ENCODE measurements at regions not wholly inside any gene's neighbourhood (a gene's known extent, or its start where the extent isn't known, plus 50 kb on each side); places are given as distances from the start of the nearest gene placed in this dataset.
A peak's percentile ranks its signal among the peaks of the same experiment; 100 is the strongest.

DNA sequence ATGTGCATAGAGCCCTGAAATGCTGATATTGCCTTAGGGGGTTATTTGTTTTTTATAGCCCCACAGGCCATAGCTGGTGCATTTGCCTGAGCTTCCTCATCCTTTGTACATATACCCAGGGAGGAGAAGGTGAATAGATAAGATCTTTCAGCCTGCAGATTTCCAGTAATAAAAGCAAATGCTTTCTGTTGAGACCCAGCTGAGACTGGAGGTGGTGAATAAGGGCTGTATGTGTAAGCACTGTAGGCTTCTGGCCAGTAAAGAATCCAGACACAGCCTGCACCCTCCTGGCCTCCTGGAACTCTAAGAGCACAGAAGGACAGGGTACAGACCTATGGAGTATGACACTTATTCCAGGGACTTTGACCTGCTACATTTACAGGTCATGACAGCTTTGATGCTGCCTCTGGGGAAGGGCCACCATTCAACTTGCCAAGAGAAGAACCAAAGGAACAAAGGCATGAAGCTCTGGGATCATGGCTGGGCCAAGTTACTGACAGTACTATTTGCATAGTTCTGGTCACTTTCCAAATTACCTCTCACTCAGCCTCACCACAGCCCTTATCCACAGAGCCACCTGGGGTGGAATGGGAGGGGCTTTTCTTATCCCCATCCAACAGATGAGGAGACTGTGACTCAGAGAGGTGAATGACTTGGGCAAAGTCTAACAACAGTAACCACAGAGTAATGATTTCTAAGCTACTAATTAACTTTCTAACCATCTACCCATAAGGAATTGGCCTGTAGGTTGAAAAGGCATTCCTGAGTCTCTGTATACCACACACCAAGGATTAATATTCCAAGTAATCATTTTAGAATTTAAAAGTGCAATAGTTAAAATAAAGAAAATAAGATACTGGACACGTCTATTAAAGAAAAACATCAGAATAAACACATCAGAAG, 604.5 kb upstream of the KLF4 start:
- Histone ChIP-seq H3K36me3 (no peaks in the 10 kb centered on the region), H3K9me3 (no peaks in the 10 kb centered on the region), H3K27ac (no peak overlapping the region), H3K4me3 (no peak overlapping the region), H3K4me1 (peaks cover 0 to 9% (median 0%) of the 10 kb centered on the region in 4 donors), H3K27me3 (no peaks in the 10 kb centered on the region)
- WGBS (ENCODE audit: insufficient coverage, low coverage, low lambda C conversion rate, missing lambda C conversion rate), result 55% methylated on average over 1 of the region's 1 CpG
- TF ChIP-seq POLR2A (IDR thresholded peaks at IDR 0.05), result no peak
- TF ChIP-seq, protein P1, sequence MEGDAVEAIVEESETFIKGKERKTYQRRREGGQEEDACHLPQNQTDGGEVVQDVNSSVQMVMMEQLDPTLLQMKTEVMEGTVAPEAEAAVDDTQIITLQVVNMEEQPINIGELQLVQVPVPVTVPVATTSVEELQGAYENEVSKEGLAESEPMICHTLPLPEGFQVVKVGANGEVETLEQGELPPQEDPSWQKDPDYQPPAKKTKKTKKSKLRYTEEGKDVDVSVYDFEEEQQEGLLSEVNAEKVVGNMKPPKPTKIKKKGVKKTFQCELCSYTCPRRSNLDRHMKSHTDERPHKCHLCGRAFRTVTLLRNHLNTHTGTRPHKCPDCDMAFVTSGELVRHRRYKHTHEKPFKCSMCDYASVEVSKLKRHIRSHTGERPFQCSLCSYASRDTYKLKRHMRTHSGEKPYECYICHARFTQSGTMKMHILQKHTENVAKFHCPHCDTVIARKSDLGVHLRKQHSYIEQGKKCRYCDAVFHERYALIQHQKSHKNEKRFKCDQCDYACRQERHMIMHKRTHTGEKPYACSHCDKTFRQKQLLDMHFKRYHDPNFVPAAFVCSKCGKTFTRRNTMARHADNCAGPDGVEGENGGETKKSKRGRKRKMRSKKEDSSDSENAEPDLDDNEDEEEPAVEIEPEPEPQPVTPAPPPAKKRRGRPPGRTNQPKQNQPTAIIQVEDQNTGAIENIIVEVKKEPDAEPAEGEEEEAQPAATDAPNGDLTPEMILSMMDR (IDR thresholded peaks at IDR 0.05), result no peak
- intact Hi-C loops (cut with DNase I), result no loop called here
- DNase-seq (peak in 1 of 3 donors; percentile 65), ATAC-seq (peak; percentile 77 to 97 (median 94))

DNA sequence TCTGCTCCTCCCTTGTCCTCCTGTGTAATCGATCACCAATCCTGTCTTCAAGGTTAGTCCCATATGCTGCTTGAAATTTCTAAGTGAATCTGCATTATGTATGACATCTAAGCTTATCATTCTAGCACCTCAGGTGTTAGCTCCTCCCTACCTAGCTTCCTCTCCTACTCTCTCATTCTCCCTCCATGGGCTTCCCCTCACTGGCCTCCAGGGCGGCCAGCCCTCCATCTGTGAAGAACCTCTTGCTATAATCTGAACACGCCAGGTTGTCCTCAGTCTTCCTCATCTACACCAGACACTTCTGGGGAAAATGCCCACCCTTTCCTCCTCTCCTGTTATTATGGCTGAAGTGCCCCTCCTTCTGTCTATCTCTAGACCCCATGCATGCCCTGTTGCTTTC, 599.3 kb upstream of the KLF4 start:
- TF ChIP-seq, protein P1 (IDR thresholded peaks at IDR 0.05), result no peak
- TF ChIP-seq POLR2A (IDR thresholded peaks at IDR 0.05), result no peak
- DNase-seq (no peak), ATAC-seq (no peak)
- peaks cover 0 to 9% (median 0%) of the 10 kb centered on the region in 4 donors for H3K4me1 ChIP-seq
- no peak overlapping the region for H3K27ac ChIP-seq
- 88% methylated on average over 3 of the region's 3 CpGs for WGBS (ENCODE audit: insufficient coverage, low coverage, low lambda C conversion rate, missing lambda C conversion rate)
- H3K4me3 ChIP-seq, result no peak overlapping the region
- H3K9me3 ChIP-seq, result no peaks in the 10 kb centered on the region
- H3K36me3 ChIP-seq, result no peaks in the 10 kb centered on the region
- intact Hi-C loops (cut with DNase I), result no loop called here
- H3K27me3 ChIP-seq, result no peaks in the 10 kb centered on the region

DNA sequence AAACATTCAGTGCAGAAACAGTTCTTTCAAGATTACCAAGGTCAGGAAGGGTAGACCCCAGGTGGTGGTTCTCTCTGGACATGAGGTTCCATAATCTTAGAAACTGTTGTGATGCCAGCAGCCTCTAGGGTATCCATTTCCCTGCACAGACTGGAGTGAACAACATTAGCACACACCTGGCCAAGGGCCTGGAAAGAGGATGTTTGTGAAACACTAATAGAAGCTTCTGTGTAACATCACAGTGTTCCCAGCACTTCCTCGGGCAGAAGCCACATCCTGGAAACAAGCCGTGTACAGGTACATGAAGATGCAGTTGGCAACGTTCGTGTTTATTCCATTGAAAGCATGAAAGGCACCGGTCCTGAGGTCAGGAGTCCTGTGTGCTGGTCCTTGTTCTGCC, 598.2 kb upstream of the KLF4 start:
- 52% methylated on average over 4 of the region's 5 CpGs for WGBS (ENCODE audit: insufficient coverage, low coverage, low lambda C conversion rate, missing lambda C conversion rate)
- H3K27me3 ChIP-seq, result no peaks in the 10 kb centered on the region
- H3K4me1 ChIP-seq, result peaks cover 0 to 6% (median 0%) of the 10 kb centered on the region in 4 donors
- no peak overlapping the region for H3K4me3 ChIP-seq
- intact Hi-C loops (cut with DNase I), result no loop called here
- no peaks in the 10 kb centered on the region for H3K9me3 ChIP-seq
- no peaks in the 10 kb centered on the region for H3K36me3 ChIP-seq
- DNase-seq (peak in 1 of 3 donors; percentile 34), ATAC-seq (peak in 3 of 4 donors; percentile 42 to 90 (median 63))
- no peak overlapping the region for H3K27ac ChIP-seq
- TF ChIP-seq POLR2A (IDR thresholded peaks at IDR 0.05), result no peak
- TF ChIP-seq, protein P1 (IDR thresholded peaks at IDR 0.05), result peak in 1 of 4 donors; percentile 5

DNA sequence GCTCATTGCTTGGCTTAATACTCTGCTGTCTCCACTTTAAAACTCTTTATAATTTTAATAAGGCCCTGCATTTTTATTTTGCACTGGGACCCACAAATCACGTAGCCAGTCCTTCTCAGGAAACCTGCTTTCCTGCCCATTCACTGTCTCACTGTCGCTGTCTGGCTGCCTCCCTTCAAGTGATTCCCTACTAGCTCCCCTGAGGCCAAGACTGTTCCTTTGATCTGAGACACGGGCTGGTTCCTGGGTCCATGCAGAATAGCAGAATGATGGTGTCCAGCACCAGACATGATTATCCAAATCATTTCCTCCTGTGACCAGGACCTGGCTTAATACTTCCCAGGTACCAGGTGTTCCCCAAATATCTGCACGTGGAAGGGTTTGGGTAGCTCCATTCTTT, 597.1 kb upstream of the KLF4 start:
- TF ChIP-seq POLR2A (IDR thresholded peaks at IDR 0.05), result no peak
- TF ChIP-seq, protein P1 (IDR thresholded peaks at IDR 0.05), result no peak
- H3K27ac ChIP-seq, result no peak overlapping the region

More for the DNA sequence above, 597.1 kb upstream of the KLF4 start:
- 49% methylated on average over 4 of the region's 4 CpGs for WGBS (ENCODE audit: insufficient coverage, low coverage, low lambda C conversion rate, missing lambda C conversion rate)
- Histone ChIP-seq H3K4me3 (no peak overlapping the region), H3K4me1 (peaks cover 0 to under 1% (median 0%) of the 10 kb centered on the region in 4 donors), H3K27me3 (no peaks in the 10 kb centered on the region), H3K36me3 (no peaks in the 10 kb centered on the region), H3K9me3 (no peaks in the 10 kb centered on the region)
- ATAC-seq (no peak), DNase-seq (no peak)
- intact Hi-C loops (cut with DNase I), result no loop called here

Measured in right lobe of liver (tissue), 6 donors.